ENCODE measurements at regions not wholly inside any gene's neighbourhood (a gene's known extent, or its start where the extent isn't known, plus 50 kb on each side); places are given as distances from the start of the nearest gene placed in this dataset.

DNA sequence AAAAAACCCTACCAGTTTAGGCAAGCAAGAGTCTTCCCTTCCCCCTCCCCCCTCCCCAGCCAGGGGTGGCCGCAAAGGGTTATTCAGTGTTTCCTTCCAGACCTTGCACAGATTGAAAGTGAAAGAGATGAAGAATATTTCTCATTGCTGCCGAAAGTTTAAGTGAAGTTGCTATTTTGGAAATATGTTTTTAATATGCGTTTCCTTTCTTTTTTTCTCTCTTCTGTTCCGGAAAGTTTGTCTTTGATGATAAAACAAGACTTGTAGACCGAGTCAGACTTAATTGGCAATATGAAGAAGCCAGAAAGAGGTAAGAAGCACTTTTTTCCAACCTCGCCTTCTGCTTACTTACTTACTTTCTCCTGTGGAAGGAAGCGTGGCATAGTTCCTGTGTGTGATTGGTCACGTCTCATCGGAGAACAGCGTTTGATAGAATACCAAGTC, 58.5 kb upstream of the CLCN4 start:
- TF ChIP-seq, protein P1, sequence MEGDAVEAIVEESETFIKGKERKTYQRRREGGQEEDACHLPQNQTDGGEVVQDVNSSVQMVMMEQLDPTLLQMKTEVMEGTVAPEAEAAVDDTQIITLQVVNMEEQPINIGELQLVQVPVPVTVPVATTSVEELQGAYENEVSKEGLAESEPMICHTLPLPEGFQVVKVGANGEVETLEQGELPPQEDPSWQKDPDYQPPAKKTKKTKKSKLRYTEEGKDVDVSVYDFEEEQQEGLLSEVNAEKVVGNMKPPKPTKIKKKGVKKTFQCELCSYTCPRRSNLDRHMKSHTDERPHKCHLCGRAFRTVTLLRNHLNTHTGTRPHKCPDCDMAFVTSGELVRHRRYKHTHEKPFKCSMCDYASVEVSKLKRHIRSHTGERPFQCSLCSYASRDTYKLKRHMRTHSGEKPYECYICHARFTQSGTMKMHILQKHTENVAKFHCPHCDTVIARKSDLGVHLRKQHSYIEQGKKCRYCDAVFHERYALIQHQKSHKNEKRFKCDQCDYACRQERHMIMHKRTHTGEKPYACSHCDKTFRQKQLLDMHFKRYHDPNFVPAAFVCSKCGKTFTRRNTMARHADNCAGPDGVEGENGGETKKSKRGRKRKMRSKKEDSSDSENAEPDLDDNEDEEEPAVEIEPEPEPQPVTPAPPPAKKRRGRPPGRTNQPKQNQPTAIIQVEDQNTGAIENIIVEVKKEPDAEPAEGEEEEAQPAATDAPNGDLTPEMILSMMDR (IDR thresholded peaks at IDR 0.05), result no peak
- no peak for TF ChIP-seq POLR2A (IDR thresholded peaks at IDR 0.05)

Measured in lower leg skin (tissue), 3 donors.